ENCODE measurements at regions not wholly inside any gene's neighbourhood (a gene's known extent, or its start where the extent isn't known, plus 50 kb on each side); places are given as distances from the start of the nearest gene placed in this dataset.

GRCh38 chr2:226589043-226589442 lies 210.6 kb downstream of the IRS1 start:
- TF ChIP-seq CTCF (conservative IDR thresholded peaks at IDR 0.05; ENCODE audit: low read depth, low read length) (no peak), EZH2 (IDR thresholded peaks at IDR 0.05; ENCODE audit: borderline replicate concordance, low read depth, low read length, poor library complexity, severe bottlenecking) (no peak)

Measured in A673 (cell line).